OCI-LY1 (cell line): ENCODE measurements at regions not wholly inside any gene's neighbourhood (a gene's known extent, or its start where the extent isn't known, plus 50 kb on each side); places are given as distances from the start of the nearest gene placed in this dataset.
"Not testable (repeated sequence)": the region's sequence is repeated elsewhere in the genome, so short reads cannot be mapped to it uniquely, and the experiment has no call there.

Source experiments
- CTCF ChIP-seq: fragments of 200-600 bp; sonication (generic), shearing (Covaris generic); IDR thresholded peaks from 2 replicates; pipeline ENCODE4 v1.5.1; 2017; ENCODE audit warnings: mild to moderate bottlenecking, antibody characterized with exemption, low read length, moderate library complexity, mixed read lengths
- EZH2 ChIP-seq: fragments of 200-600 bp; sonication (generic), shearing (Covaris generic); IDR thresholded peaks from 2 replicates; pipeline ENCODE4 v1.8.0; 2017; ENCODE audit warnings: borderline replicate concordance, mixed run types, mild to moderate bottlenecking, antibody characterized with exemption, low read length, moderate library complexity, mixed read lengths

GRCh38 chr14:105646711-105647281, 120.4 kb downstream of the TMEM121 start:
- not testable (repeated sequence) for TF ChIP-seq EZH2, CTCF
